Stimulated activated CD4-positive, alpha-beta T cell treated with anti-CD3 and anti-CD28 coated beads, Interleukin-4, amount 100 ng/mL, for 48 hours (primary cell): ENCODE measurements at regions not wholly inside any gene's neighbourhood (a gene's known extent, or its start where the extent isn't known, plus 50 kb on each side); places are given as distances from the start of the nearest gene placed in this dataset.
A peak's percentile ranks its signal among the peaks of the same experiment; 100 is the strongest.
"Not testable (repeated sequence)": the region's sequence is repeated elsewhere in the genome, so short reads cannot be mapped to it uniquely, and the experiment has no call there.

Source experiments
- DNase-seq, 2 donors: peaks; one replicate each; pipeline ENCODE4 v3.0.0-alpha.2; 2020; ENCODE audit warnings: low read depth in 2 of 2

- no peak for DNase-seq
Measured at GRCh38 chr2:207409517-207409916, 120.2 kb upstream of the CREB1 start.

GRCh38 chr2:207412787-207413310, 116.9 kb upstream of the CREB1 start:
- DNase-seq: no peak

DNA sequence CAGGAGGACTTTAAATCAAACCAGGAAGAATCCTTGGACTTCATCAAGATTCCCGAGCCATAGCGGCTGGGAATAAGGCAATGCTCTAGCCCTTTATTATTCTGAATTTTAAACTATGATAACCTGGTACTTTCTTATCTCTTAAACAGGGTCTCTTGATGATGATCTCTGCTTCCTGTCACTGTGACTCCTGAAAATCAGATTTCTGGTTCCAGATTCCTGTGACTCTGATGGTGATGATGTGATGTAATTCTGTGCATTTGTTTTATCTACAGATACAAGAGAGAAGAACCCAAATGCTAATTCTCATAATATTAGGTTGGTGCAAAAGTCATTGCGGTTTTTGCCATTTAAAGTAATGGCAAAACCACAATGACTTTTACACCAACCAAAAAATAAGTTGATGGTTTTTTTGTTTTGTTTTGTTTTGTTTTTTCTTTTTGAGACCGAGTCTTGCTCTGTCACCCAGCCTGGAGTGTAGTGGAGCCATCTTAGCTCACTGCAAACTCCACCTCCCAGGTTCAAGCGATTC, 116.3 kb upstream of the CREB1 start:
- no peak for DNase-seq

DNA sequence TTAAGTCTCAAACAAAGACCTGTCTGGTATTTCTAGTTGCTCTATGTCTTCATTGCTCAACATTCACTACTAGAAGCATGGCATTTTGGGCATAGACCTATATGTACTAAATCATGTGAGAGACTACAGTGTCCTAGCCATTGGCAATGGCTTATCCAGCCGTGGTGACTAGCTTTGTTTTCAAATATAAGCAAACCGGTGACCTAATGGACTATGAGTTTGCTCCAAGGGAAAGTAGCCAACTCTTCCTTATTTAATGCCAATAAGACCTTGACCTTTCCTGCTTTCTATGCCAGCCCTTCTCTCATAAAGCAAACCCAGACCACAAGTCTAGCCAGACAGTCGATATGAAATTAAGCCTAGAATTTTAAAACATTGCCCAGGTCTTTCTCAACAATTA, 113.7 kb upstream of the CREB1 start:
- no peak for DNase-seq

DNA sequence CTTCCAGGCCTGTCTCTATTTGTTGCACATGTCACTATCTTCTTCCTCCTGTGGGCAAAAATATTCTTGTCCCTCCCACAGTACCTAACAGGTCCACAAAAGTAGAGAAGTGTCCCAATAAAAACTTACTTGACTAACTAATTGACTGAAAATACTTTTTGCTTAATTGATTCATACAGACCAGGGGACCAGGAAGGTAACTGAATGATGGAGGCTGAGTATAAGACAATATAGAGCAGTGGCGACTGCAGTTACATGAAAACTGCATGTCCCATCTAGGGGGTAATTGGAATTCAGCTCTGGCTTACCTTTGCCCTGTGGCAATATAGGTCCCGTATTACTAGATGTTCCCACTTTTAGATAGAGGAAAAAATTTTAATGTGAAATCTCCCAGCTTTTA, 112.9 kb upstream of the CREB1 start:
- DNase-seq: no peak

DNA sequence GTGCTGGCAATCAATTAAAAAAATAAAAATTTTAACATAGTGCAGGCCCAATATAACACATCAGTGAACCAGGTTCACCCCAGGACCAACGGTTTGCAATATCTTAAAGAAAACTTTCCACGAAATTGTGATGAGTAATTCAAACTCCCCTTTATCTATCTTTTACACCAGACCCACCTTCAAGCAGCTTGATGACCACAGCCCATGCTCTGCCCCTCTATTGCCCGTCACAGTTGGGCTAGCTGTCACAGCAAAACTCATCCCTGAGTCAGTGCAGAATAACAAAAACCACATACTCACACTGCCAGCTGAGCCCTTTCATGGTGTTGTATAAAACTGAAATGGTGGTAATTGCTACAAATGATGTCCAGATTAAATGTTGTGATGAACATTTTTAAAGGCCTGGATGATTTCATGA, 112.5 kb upstream of the CREB1 start:
- no peak for DNase-seq

GRCh38 chr2:207418419-207418818, 111.3 kb upstream of the CREB1 start:
- no peak for DNase-seq

DNA sequence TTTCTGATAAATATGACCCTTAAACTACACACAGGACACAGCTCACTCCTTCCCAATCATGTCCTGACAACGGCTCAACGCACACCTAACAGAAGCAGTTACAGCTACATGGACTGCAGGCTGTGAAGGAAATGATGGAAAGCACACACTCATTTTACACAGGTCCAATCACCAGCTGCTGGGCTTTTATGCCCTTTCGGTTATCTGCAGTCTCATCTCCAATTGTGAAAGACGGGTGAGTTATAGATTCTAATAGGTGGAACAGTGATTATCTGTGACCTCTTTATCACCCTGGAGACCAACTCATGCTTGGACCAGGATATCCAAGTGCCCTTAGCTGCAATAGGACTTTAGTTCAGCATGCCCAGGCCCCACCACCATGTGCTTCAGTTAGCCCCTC, 110.4 kb upstream of the CREB1 start:
- DNase-seq: no peak

- DNase-seq: no peak
Measured at GRCh38 chr2:207421671-207422070, 108.1 kb upstream of the CREB1 start.

GRCh38 chr2:207422380-207422779, 107.4 kb upstream of the CREB1 start:
- DNase-seq: no peak

- DNase-seq: peak; percentile 13 to 29
Measured at GRCh38 chr2:207423886-207424285, 105.9 kb upstream of the CREB1 start.

- DNase-seq: no peak
Measured at GRCh38 chr2:207427986-207428385, 101.8 kb upstream of the CREB1 start.

- no peak for DNase-seq
Measured at GRCh38 chr2:207428573-207428972, 101.2 kb upstream of the CREB1 start.

GRCh38 chr2:207432453-207432852, 97.3 kb upstream of the CREB1 start:
- no peak for DNase-seq

- DNase-seq: no peak
Measured at GRCh38 chr2:207434306-207434705, 95.5 kb upstream of the CREB1 start.

DNA sequence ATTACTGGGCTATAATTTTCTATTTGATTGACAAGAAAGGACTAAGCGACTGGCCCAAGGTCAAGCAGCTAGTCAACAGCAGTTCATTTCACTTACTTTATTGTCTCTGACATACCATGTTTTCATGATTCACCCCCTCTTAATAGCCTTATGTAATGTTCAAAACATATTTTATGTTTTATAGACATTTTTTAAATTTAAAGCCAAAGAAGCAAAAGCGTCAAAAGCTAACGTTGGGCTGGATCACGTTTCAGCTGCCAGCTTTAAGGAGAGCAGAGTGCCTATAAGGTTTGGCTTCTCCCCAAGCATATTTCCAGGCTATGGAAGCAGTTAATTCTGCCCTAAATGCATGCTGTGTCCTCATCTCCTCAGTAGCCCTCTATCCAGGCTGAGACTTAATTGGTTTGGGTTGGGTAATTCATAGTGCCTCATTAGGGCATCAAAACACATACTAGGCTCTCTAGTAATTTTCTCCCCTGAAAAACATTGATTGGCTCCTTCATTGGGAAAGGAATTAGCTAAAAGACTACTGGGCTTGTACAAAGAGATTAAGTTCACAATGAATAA, 94.8 kb upstream of the CREB1 start:
- DNase-seq: no peak

DNA sequence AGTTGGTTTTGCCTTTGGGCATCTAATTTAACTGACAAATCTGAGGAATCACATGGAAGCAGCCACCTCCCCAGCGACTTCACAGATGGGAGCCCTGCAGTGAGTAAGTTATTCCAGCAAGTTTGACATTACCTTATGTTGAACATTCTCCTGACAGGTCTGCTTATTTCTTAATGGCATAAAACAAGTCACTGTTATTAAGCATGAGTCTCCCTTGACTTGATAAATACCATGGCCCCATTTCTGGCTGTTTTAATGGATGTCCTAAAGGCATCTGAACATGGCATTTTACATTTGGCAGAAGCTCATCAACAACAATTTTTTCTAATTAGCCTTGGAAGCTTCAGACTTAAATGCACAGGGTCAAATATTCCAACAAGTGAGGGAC, 92.6 kb upstream of the CREB1 start:
- DNase-seq: no peak

DNA sequence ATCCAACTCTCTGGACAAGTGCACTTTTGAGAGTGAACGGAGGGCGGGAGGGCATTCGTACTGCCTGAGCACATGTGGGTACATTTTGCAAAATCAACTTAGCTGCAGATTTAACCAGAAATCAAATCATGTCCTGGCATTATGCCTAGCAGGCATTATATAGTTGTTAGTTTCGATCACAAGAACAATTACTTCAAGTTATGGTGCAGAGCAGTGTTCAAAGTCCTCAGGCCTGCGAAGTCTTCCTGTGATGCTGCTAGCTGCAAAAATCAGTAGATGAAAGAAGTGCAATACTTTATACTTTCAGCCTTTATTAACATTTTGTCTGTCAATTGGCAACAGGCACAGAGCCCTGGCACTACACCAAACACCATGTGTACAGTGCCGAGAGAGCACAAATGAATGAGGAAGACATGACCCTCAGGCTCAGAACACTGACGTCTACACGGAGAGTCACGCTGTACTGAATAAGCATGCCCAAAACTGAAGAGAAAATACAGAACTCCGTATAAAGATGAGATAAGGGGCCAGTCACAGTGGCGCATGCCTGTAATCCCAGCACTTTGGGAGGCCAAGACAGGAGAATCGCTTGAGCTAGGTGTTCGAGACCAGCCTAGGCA, 92.1 kb upstream of the CREB1 start:
- no peak for DNase-seq

DNA sequence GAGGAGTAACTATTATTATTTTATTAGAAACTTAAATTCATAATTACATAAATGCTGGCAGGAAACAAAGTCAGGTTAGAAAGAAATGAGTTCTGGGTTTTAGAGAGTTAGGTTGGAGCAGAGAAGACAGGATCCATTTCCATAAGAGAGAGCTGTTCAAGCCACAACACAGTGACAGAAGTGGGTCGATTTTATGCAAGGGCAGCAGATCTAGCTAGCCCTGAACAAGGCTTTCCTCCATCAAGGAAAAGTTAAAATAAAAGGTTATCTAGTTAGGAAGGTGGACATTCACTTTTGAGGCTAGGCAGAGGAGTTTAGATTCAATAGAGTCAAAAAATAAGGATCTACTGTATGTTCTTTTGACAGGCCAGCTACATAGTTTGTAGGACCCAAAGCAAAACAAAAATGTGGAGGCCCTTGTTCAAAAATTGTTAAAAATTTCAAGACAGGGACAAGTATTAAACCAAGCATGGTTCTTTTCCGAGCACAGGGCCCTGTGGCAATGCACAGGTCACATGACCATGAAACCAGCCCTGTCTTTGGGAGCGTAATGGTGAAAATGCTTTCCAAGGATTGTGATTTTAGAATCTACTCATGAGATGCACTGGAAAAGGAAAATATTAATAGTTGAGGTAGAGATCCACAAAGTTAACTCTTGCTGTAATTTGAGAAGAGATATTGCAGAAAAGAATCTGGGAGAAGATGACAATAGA, 91.2 kb upstream of the CREB1 start:
- no peak for DNase-seq

DNA sequence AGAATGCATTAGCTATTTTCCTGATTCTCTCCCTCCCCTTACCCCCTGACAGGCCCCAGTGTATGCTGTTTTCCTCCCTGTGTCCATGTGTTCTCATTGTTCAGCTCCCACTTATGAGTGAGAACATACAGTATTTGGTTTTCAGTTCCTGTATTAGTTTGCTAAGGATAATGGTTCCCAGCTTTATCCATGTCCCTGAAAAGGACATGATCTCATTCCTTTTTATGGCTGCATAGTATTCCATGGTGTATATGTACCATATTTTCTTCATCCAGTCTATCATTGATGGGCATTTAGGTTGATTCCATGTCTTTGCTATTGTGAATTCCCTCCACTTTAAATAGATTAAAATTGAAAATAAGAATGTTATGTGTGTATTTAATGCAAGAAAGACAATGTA, 89.9 kb upstream of the CREB1 start:
- DNase-seq: not testable (repeated sequence)

GRCh38 chr2:207444756-207445155, 85.0 kb upstream of the CREB1 start:
- no peak for DNase-seq

DNA sequence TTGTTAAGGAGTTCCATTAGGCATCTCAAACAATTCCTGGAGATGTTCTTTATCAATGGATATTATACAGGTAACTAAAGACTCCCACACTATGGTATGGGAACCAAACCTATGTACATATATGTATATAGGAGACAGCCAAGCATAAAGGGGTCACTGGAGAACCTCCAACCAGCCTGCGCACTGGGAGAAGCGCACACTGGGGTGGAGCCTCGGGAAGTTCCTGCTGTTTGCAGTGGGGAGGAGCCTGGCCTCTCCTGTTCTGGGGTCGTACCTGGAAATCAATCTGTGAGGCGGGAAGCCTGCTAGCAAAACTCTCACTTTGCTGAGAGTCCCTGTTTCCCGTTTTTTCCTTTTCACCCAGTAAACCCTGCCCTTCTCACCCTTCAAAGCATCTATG, 83.1 kb upstream of the CREB1 start:
- DNase-seq: no peak

GRCh38 chr2:207448006-207448405, 81.8 kb upstream of the CREB1 start:
- DNase-seq: no peak
